Hepatocyte (in vitro differentiated cells): ENCODE measurements at regions not wholly inside any gene's neighbourhood (a gene's known extent, or its start where the extent isn't known, plus 50 kb on each side); places are given as distances from the start of the nearest gene placed in this dataset.
"Not testable (repeated sequence)": the region's sequence is repeated elsewhere in the genome, so short reads cannot be mapped to it uniquely, and the experiment has no call there.

ENCODE experiments used
- CTCF ChIP-seq: fragments of 200-600 bp; sonication (generic); IDR thresholded peaks from 2 replicates; pipeline ENCODE4 v1.5.1; 2016; ENCODE audit warnings: antibody characterized with exemption, mild to moderate bottlenecking; ENCODE audit not compliant: poor library complexity
- EZH2 ChIP-seq: fragments of 200-600 bp; sonication (generic); IDR thresholded peaks from 2 replicates; pipeline ENCODE4 v1.6.1; 2016; ENCODE audit warnings: antibody characterized with exemption, mild to moderate bottlenecking, borderline replicate concordance
- EZH2phosphoT487 ChIP-seq: fragments of 200-600 bp; sonication (generic); IDR thresholded peaks from one replicate; pipeline ENCODE4 v1.6.1; 2018; ENCODE audit warnings: antibody characterized with exemption, mild to moderate bottlenecking, low read depth, moderate library complexity; ENCODE audit not compliant: unreplicated experiment, severe bottlenecking

- TF ChIP-seq CTCF, EZH2phosphoT487, EZH2: not testable (repeated sequence)
These were observed 1877.1 kb upstream of the C9orf72 start for GRCh38 chr9:29450343-29450875.
